Astrocyte of the cerebellum (primary cell): ENCODE measurements at regions not wholly inside any gene's neighbourhood (a gene's known extent, or its start where the extent isn't known, plus 50 kb on each side); places are given as distances from the start of the nearest gene placed in this dataset.

Source experiments
- DNase-seq: peaks from one replicate; pipeline ENCODE4 v3.0.0-alpha.2; 2011; ENCODE audit warnings: low read depth
- H3K4me3 ChIP-seq: 2 replicates; pipeline ENCODE4 v1.5.1; 2011; ENCODE audit warnings: mild to moderate bottlenecking, low read depth, low read length, moderate library complexity
- in situ Hi-C: cut with HindIII; loops from 2 replicates; pipeline ENCODE4 v1.10.0; 2017; ENCODE audit warnings: low sequenced_read_pairs
- TF ChIP-seq, protein P1 (sequence below): IDR thresholded peaks from 2 replicates; pipeline ENCODE4 v1.5.1; 2012; ENCODE audit warnings: low read length, low read depth, moderate library complexity, mild to moderate bottlenecking; ENCODE audit errors: missing control alignments

DNA sequence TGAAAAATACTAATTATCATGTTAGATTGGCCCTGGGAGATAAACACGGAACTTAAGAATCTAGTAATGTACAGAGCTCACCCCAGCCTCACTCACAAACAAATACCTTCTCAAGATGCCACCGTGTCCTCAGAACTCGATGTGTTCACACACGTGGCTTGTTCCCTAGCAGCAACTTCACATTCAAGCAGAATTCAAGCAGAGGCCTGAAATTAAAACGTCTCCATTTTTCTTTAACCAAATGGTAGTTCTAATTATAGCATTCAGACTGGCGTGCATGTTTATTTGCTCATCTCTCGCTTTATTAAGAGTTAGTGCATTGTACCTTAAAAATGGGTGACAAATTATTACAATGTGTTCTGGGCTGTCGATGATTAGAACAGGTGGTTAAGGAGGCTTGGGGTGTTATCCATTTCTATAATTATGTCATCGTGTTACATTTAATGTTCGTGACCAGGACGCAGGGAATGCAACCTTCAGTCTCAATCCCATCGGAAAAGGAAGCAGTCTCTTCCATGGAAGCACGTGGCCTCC lies 57.3 kb upstream of the SLC66A3 start:
- in situ Hi-C loops, result no loop called here
- TF ChIP-seq, protein P1, sequence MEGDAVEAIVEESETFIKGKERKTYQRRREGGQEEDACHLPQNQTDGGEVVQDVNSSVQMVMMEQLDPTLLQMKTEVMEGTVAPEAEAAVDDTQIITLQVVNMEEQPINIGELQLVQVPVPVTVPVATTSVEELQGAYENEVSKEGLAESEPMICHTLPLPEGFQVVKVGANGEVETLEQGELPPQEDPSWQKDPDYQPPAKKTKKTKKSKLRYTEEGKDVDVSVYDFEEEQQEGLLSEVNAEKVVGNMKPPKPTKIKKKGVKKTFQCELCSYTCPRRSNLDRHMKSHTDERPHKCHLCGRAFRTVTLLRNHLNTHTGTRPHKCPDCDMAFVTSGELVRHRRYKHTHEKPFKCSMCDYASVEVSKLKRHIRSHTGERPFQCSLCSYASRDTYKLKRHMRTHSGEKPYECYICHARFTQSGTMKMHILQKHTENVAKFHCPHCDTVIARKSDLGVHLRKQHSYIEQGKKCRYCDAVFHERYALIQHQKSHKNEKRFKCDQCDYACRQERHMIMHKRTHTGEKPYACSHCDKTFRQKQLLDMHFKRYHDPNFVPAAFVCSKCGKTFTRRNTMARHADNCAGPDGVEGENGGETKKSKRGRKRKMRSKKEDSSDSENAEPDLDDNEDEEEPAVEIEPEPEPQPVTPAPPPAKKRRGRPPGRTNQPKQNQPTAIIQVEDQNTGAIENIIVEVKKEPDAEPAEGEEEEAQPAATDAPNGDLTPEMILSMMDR, result no peak

DNA sequence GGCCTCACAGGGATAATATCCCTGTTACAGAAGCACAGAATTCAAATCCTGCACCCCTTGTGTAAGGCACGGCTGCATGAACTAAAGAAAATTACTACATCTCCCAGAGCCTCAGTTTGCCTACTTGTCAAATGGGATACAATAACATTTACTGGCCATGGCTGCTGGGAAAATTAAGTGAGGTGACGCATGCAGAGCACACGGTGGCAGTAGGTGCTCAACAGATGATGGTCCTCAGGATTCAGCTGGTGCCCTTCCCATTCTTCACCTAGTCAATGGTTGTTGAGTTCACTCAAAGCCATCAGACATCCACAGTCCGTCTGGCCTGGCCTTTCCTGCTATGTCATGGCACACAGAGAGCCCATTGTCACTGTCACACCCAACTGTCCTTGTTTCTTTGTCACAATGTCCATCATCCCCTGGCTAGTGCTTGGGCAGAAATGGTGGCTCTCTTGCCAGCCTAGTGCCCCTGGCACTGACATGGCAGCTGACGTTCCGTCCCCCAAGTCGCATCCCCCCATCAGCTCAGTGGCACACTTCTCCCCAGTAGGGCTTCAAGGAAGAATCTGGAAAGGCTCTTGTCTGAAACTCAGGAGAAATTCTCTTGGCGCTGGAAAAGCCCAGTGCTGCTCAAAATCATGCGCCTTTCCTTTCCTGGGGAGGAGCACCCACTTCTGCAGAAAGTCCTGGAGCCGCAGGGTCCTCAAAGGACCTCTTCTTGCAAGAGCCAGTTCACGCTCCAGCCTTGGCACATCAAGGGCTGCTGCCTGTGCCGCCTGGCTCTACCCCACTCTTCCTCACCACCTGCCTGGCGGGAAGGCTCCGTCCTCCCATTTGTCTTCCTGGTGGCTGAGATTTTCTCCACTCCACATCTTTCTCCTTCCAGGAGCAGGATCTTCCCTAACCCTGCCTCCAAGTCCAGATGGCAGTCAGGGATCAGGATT lies 55.9 kb upstream of the SLC66A3 start:
- TF ChIP-seq, protein P1, result no peak
- in situ Hi-C loops, result no loop called here
- no peak overlapping the region for H3K4me3 ChIP-seq
- no peak for DNase-seq

More for the DNA sequence above, 57.3 kb upstream of the SLC66A3 start:
- no peak overlapping the region for H3K4me3 ChIP-seq
- no peak for DNase-seq

GRCh38 chr2:11100130-11100529 lies 55.1 kb upstream of the SLC66A3 start:
- in situ Hi-C loops, result no loop called here
- TF ChIP-seq, protein P1, result no peak
- no peak overlapping the region for H3K4me3 ChIP-seq
- no peak for DNase-seq

GRCh38 chr2:11100976-11101375 lies 54.3 kb upstream of the SLC66A3 start:
- TF ChIP-seq, protein P1, result no peak
- no peak for DNase-seq
- H3K4me3 ChIP-seq, result no peak overlapping the region
- in situ Hi-C loops, result no loop called here

GRCh38 chr2:11101430-11101829 lies 53.8 kb upstream of the SLC66A3 start:
- TF ChIP-seq, protein P1, result no peak
- in situ Hi-C loops, result no loop called here
- DNase-seq, result no peak
- no peak overlapping the region for H3K4me3 ChIP-seq

DNA sequence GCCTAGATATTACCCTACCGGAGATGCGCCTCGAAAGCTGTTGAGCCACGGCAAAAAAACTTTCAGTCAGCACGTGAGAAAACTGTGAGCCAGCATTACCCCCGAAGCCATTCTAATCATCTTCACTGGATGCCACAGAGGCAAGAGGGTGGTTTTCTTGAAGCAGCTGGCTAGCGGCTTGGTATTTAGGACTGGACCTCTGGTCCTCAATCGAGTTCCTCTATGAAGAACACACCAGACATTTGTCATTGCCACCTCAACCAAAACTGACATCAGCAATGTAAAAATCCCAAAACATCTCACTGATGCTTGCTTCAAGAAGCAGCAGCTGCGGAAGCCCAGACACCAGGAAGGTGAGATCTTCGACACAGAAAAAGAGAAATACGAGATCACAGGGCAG lies 52.8 kb upstream of the SLC66A3 start:
- H3K4me3 ChIP-seq, result no peak overlapping the region
- TF ChIP-seq, protein P1, result no peak
- DNase-seq, result no peak
- in situ Hi-C loops, result no loop called here
